T-helper 2 cell treated with Interferon-gamma antibody and Interleukin-4, amounts not matched to agents 100 ng/mL and 5 ng/mL, for 36 hours (primary cell): ENCODE measurements at regions not wholly inside any gene's neighbourhood (a gene's known extent, or its start where the extent isn't known, plus 50 kb on each side); places are given as distances from the start of the nearest gene placed in this dataset.

ENCODE experiments used
- intact Hi-C: fragments of 100-400 bp; cut with micrococcal nuclease; formaldehyde crosslinking; loops from one replicate; pipeline ENCODE4 v1.15.1; 2023

- intact Hi-C loops: no loop called here
Measured at GRCh38 chr10:78690354-78691111, 378.2 kb upstream of the ZMIZ1 start.

GRCh38 chr10:78691301-78692030 is 377.3 kb upstream of the ZMIZ1 start:
- intact Hi-C loops: no loop called here

GRCh38 chr10:78692071-78692470 is 376.7 kb upstream of the ZMIZ1 start:
- intact Hi-C loops: no loop called here

- intact Hi-C loops: no loop called here
Measured at GRCh38 chr10:78695846-78696245, 372.9 kb upstream of the ZMIZ1 start.

GRCh38 chr10:78696791-78697395 is 371.9 kb upstream of the ZMIZ1 start:
- intact Hi-C loops: no loop called here

- intact Hi-C loops: no loop called here
Measured at GRCh38 chr10:78699971-78700370, 368.8 kb upstream of the ZMIZ1 start.

- intact Hi-C loops: no loop called here
Measured at GRCh38 chr10:78700413-78700812, 368.4 kb upstream of the ZMIZ1 start.

- intact Hi-C loops: no loop called here
Measured at GRCh38 chr10:78700816-78701520, 367.8 kb upstream of the ZMIZ1 start.

- intact Hi-C loops: no loop called here
Measured at GRCh38 chr10:78702186-78702585, 366.6 kb upstream of the ZMIZ1 start.

- intact Hi-C loops: no loop called here
Measured at GRCh38 chr10:78702876-78703275, 365.9 kb upstream of the ZMIZ1 start.

- intact Hi-C loops: no loop called here
Measured at GRCh38 chr10:78703593-78703992, 365.2 kb upstream of the ZMIZ1 start.

- intact Hi-C loops: no loop called here
Measured at GRCh38 chr10:78706256-78706655, 362.5 kb upstream of the ZMIZ1 start.

- intact Hi-C loops: no loop called here
Measured at GRCh38 chr10:78706726-78707540, 361.8 kb upstream of the ZMIZ1 start.

GRCh38 chr10:78707745-78708144 is 361.0 kb upstream of the ZMIZ1 start:
- intact Hi-C loops: no loop called here

- intact Hi-C loops: no loop called here
Measured at GRCh38 chr10:78712147-78712546, 356.6 kb upstream of the ZMIZ1 start.

GRCh38 chr10:78713659-78714058 is 355.1 kb upstream of the ZMIZ1 start:
- intact Hi-C loops: no loop called here

- intact Hi-C loops: no loop called here
Measured at GRCh38 chr10:78714225-78714624, 354.5 kb upstream of the ZMIZ1 start.

GRCh38 chr10:78715435-78715834 is 353.3 kb upstream of the ZMIZ1 start:
- intact Hi-C loops: no loop called here

GRCh38 chr10:78716043-78716660 is 352.6 kb upstream of the ZMIZ1 start:
- intact Hi-C loops: no loop called here

GRCh38 chr10:78717200-78717599 is 351.6 kb upstream of the ZMIZ1 start:
- intact Hi-C loops: no loop called here
